NCI-H1436 (cell line): ENCODE measurements at regions not wholly inside any gene's neighbourhood (a gene's known extent, or its start where the extent isn't known, plus 50 kb on each side); places are given as distances from the start of the nearest gene placed in this dataset.
"Not testable (repeated sequence)": the region's sequence is repeated elsewhere in the genome, so short reads cannot be mapped to it uniquely, and the experiment has no call there.

ENCODE experiments used
- DNase-seq: peaks from one replicate; lab custom pipeline; 2025; lab: John Stamatoyannopoulos, UW

- DNase-seq = no peak
Observed at GRCh38 chr10:29880856-29881255, 178.5 kb downstream of the JCAD start.

- no peak for DNase-seq
Observed at GRCh38 chr10:29879862-29880261, 179.5 kb downstream of the JCAD start.

- no peak for DNase-seq
Observed at GRCh38 chr10:29878492-29878891, 180.9 kb downstream of the JCAD start.

GRCh38 chr10:29877793-29878491 is 181.4 kb downstream of the JCAD start:
- DNase-seq = no peak

- DNase-seq = no peak
Observed at GRCh38 chr10:29876008-29876555, 183.3 kb downstream of the JCAD start.

GRCh38 chr10:29874606-29875269 is 184.6 kb downstream of the JCAD start:
- no peak for DNase-seq

- no peak for DNase-seq
Observed at GRCh38 chr10:29873941-29874484, 185.4 kb downstream of the JCAD start.

GRCh38 chr10:29870522-29871044 is 188.8 kb downstream of the JCAD start:
- DNase-seq = no peak

GRCh38 chr10:29869593-29869992 is 189.8 kb downstream of the JCAD start:
- no peak for DNase-seq

- no peak for DNase-seq
Observed at GRCh38 chr10:29866356-29866755, 193.0 kb downstream of the JCAD start.

- DNase-seq = no peak
Observed at GRCh38 chr10:29865700-29866355, 193.6 kb downstream of the JCAD start.

- peak; percentile 3 for DNase-seq
Observed at GRCh38 chr10:29862923-29863614, 196.3 kb downstream of the JCAD start.

GRCh38 chr10:29861811-29862505 is 197.4 kb downstream of the JCAD start:
- no peak for DNase-seq

GRCh38 chr10:29861231-29861630 is 198.2 kb downstream of the JCAD start:
- DNase-seq = not testable (repeated sequence)

- no peak for DNase-seq
Observed at GRCh38 chr10:29860166-29860565, 199.2 kb downstream of the JCAD start.

GRCh38 chr10:29859521-29860130 is 199.8 kb downstream of the JCAD start:
- DNase-seq = no peak

GRCh38 chr10:29858702-29859267 is 200.6 kb downstream of the JCAD start:
- no peak for DNase-seq

GRCh38 chr10:29857843-29858701 is 201.3 kb downstream of the JCAD start:
- DNase-seq = no peak

- DNase-seq = no peak
Observed at GRCh38 chr10:29856295-29856694, 203.1 kb downstream of the JCAD start.
